GM23338 (cell line): ENCODE measurements at regions not wholly inside any gene's neighbourhood (a gene's known extent, or its start where the extent isn't known, plus 50 kb on each side); places are given as distances from the start of the nearest gene placed in this dataset.

Experiments used
- ATAC-seq: fragments of 200-7000 bp; cut with Tn5 transposase; 3 replicates; pipeline ENCODE4 v1.9.1; 2020
- DNase-seq: peaks from one replicate; pipeline ENCODE4 v3.0.0-alpha.2; 2015; ENCODE audit warnings: low spot score
- H2AFZ ChIP-seq: fragments of 200-600 bp; sonication (generic); 2 replicates; pipeline ENCODE4 v1.8.0; 2016; ENCODE audit warnings: antibody characterized with exemption, mild to moderate bottlenecking, moderate library complexity
- H3F3A ChIP-seq: fragments of 200-600 bp; sonication (generic); replicated peaks from 2 replicates; pipeline ENCODE4 v1.8.0; 2017; ENCODE audit warnings: antibody characterized with exemption, mixed run types, low read depth
- H3K27ac ChIP-seq: fragments of 200-600 bp; sonication (generic); 2 replicates; pipeline ENCODE4 v1.6.1; 2016; ENCODE audit warnings: low read depth
- H3K27me3 ChIP-seq: fragments of 200-600 bp; sonication (generic); 2 replicates; pipeline ENCODE4 v1.8.0; 2016; ENCODE audit warnings: mild to moderate bottlenecking, mixed run types, moderate library complexity; ENCODE audit not compliant: insufficient read depth
- H3K36me3 ChIP-seq: fragments of 200-600 bp; sonication (generic); 2 replicates; pipeline ENCODE4 v1.8.0; 2016; ENCODE audit warnings: mild to moderate bottlenecking; ENCODE audit not compliant: insufficient read depth
- H3K4me1 ChIP-seq: fragments of 200-600 bp; sonication (generic); 2 replicates; pipeline ENCODE4 v1.8.0; 2016; ENCODE audit warnings: mild to moderate bottlenecking, moderate library complexity; ENCODE audit not compliant: insufficient read depth
- H3K4me2 ChIP-seq: fragments of 200-600 bp; sonication (generic); 2 replicates; pipeline ENCODE4 v1.7.1; 2017; ENCODE audit warnings: mixed run types
- H3K4me3 ChIP-seq: fragments of 200-600 bp; sonication (generic); 2 replicates; pipeline ENCODE4 v1.6.1; 2016; ENCODE audit warnings: mixed run types
- H3K79me2 ChIP-seq: fragments of 200-600 bp; sonication (generic); replicated peaks from 2 replicates; pipeline ENCODE4 v1.8.0; 2017; ENCODE audit warnings: mild to moderate bottlenecking; ENCODE audit not compliant: insufficient read depth
- H3K9me2 ChIP-seq: fragments of 200-600 bp; sonication (generic); 2 replicates; pipeline ENCODE4 v1.8.0; 2017; ENCODE audit not compliant: insufficient read depth
- H4K20me1 ChIP-seq: fragments of 200-600 bp; sonication (generic); replicated peaks from 2 replicates; pipeline ENCODE4 v1.8.0; 2017; ENCODE audit warnings: mild to moderate bottlenecking; ENCODE audit not compliant: insufficient read depth
- H3K27ac Mint-ChIP-seq: 2 replicates; pipeline ENCODE4 v1.8.0; 2020; ENCODE audit warnings: inconsistent platforms, mild to moderate bottlenecking, moderate library complexity, mixed read lengths
- H3K27me3 Mint-ChIP-seq: 3 replicates; pipeline ENCODE4 v1.8.0; 2022; ENCODE audit warnings: low read depth, mild to moderate bottlenecking, moderate library complexity, mixed read lengths, inconsistent platforms; ENCODE audit not compliant: insufficient read depth, poor library complexity
- H3K36me3 Mint-ChIP-seq: 3 replicates; pipeline ENCODE4 v1.8.0; 2021; ENCODE audit warnings: low read depth, mild to moderate bottlenecking, inconsistent platforms, moderate library complexity, mixed read lengths
- H3K4me1 Mint-ChIP-seq: 3 replicates; pipeline ENCODE4 v1.8.0; 2020; ENCODE audit warnings: mild to moderate bottlenecking, inconsistent platforms, mixed read lengths
- H3K4me3 Mint-ChIP-seq: 3 replicates; pipeline ENCODE4 v1.8.0; 2021; ENCODE audit warnings: moderate library complexity, mild to moderate bottlenecking, inconsistent platforms, mixed read lengths
- H3K9me3 Mint-ChIP-seq: 3 replicates; pipeline ENCODE4 v1.8.0; 2020; ENCODE audit warnings: moderate library complexity, mild to moderate bottlenecking, inconsistent platforms, mixed read lengths
- CREB1 ChIP-seq: fragments of 250-450 bp; sonication (Bioruptor Pico); IDR thresholded peaks from 2 replicates; pipeline ENCODE4 v1.5.0; 2020; ENCODE audit warnings: low read depth, mild to moderate bottlenecking, moderate library complexity
- EZH2phosphoT487 ChIP-seq: fragments of 200-600 bp; sonication (generic); IDR thresholded peaks from one replicate; pipeline ENCODE4 v1.8.1; 2018; ENCODE audit warnings: antibody characterized with exemption; ENCODE audit not compliant: unreplicated experiment
- JUNB ChIP-seq: IDR thresholded peaks from one replicate; pipeline ENCODE4 v1.6.1; 2016; ENCODE audit warnings: antibody characterized with exemption; ENCODE audit not compliant: unreplicated experiment
- POLR2AphosphoS5 ChIP-seq: IDR thresholded peaks from 2 replicates; pipeline ENCODE4 v1.6.1; 2016; ENCODE audit warnings: antibody characterized with exemption, low read depth
- ZNF114 ChIP-seq: fragments of 250-450 bp; sonication (Bioruptor Pico); IDR thresholded peaks from 2 replicates; pipeline ENCODE4 v1.5.0; 2020; ENCODE audit warnings: mild to moderate bottlenecking, moderate library complexity
- ZNF331 ChIP-seq: fragments of 250-450 bp; sonication (Bioruptor Pico); IDR thresholded peaks from 2 replicates; pipeline ENCODE4 v1.5.0; 2020; ENCODE audit warnings: low read depth, mild to moderate bottlenecking, moderate library complexity
- TF ChIP-seq, protein P1 (sequence below): fragments of 250-450 bp; sonication (Bioruptor Pico); IDR thresholded peaks from 2 replicates; pipeline ENCODE4 v1.5.0; 2020; ENCODE audit warnings: mild to moderate bottlenecking, moderate library complexity
- TF ChIP-seq, protein P2 (sequence below), 2 experiments: fragments of 200-600 bp in 1 of 2; sonication (generic) in 1 of 2; conservative IDR thresholded peaks; 2 replicates each; pipeline versions ENCODE4 v1.5.1 to v1.6.1; 2016 to 2017; ENCODE audit warnings: antibody characterized with exemption in 2 of 2, low read depth in 2 of 2, mild to moderate bottlenecking in 2 of 2, moderate library complexity in 1 of 2

DNA sequence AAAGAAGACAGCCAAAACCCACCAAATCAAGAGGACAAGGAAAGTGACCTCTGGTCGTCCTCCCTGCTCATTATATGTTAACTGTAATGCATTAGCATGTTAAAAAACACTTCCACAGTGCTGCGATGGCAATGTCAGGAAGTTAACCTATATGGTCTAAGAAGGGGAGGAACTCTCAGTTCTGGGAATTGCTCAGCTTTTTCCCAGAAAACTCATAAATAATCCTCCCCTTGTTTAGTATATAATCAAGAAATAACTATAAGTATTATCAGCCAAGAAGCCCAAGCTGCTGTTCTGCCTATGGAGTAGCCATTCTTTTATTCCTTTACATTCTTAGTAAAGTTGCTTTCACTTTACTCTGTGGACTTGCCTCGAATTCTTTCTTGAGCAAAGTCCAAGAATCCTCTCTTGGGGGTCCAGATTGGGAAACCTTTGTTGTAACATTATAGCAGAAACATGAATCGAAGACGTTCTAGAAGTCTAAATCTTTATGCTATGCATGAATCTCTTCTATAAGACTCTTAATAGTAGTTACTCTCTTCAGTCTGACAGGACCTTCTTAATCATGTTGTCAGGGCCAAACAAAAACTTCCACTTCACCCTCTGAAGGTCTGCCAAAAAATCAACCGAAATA is 110.0 kb upstream of the VANGL1 start (continued):
- TF ChIP-seq, protein P1, sequence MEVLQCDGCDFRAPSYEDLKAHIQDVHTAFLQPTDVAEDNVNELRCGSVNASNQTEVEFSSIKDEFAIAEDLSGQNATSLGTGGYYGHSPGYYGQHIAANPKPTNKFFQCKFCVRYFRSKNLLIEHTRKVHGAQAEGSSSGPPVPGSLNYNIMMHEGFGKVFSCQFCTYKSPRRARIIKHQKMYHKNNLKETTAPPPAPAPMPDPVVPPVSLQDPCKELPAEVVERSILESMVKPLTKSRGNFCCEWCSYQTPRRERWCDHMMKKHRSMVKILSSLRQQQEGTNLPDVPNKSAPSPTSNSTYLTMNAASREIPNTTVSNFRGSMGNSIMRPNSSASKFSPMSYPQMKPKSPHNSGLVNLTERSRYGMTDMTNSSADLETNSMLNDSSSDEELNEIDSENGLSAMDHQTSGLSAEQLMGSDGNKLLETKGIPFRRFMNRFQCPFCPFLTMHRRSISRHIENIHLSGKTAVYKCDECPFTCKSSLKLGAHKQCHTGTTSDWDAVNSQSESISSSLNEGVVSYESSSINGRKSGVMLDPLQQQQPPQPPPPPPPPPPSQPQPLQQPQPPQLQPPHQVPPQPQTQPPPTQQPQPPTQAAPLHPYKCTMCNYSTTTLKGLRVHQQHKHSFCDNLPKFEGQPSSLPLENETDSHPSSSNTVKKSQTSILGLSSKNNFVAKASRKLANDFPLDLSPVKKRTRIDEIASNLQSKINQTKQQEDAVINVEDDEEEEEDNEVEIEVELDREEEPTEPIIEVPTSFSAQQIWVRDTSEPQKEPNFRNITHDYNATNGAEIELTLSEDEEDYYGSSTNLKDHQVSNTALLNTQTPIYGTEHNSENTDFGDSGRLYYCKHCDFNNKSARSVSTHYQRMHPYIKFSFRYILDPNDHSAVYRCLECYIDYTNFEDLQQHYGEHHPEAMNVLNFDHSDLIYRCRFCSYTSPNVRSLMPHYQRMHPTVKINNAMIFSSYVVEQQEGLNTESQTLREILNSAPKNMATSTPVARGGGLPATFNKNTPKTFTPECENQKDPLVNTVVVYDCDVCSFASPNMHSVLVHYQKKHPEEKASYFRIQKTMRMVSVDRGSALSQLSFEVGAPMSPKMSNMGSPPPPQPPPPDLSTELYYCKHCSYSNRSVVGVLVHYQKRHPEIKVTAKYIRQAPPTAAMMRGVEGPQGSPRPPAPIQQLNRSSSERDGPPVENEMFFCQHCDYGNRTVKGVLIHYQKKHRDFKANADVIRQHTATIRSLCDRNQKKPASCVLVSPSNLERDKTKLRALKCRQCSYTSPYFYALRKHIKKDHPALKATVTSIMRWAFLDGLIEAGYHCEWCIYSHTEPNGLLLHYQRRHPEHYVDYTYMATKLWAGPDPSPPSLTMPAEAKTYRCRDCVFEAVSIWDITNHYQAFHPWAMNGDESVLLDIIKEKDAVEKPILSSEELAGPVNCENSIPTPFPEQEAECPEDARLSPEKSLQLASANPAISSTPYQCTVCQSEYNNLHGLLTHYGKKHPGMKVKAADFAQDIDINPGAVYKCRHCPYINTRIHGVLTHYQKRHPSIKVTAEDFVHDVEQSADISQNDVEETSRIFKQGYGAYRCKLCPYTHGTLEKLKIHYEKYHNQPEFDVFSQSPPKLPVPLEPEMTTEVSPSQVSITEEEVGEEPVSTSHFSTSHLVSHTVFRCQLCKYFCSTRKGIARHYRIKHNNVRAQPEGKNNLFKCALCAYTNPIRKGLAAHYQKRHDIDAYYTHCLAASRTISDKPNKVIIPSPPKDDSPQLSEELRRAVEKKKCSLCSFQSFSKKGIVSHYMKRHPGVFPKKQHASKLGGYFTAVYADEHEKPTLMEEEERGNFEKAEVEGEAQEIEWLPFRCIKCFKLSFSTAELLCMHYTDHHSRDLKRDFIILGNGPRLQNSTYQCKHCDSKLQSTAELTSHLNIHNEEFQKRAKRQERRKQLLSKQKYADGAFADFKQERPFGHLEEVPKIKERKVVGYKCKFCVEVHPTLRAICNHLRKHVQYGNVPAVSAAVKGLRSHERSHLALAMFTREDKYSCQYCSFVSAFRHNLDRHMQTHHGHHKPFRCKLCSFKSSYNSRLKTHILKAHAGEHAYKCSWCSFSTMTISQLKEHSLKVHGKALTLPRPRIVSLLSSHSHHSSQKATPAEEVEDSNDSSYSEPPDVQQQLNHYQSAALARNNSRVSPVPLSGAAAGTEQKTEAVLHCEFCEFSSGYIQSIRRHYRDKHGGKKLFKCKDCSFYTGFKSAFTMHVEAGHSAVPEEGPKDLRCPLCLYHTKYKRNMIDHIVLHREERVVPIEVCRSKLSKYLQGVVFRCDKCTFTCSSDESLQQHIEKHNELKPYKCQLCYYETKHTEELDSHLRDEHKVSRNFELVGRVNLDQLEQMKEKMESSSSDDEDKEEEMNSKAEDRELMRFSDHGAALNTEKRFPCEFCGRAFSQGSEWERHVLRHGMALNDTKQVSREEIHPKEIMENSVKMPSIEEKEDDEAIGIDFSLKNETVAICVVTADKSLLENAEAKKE (CRISPR knock-in tag) = no peak

DNA sequence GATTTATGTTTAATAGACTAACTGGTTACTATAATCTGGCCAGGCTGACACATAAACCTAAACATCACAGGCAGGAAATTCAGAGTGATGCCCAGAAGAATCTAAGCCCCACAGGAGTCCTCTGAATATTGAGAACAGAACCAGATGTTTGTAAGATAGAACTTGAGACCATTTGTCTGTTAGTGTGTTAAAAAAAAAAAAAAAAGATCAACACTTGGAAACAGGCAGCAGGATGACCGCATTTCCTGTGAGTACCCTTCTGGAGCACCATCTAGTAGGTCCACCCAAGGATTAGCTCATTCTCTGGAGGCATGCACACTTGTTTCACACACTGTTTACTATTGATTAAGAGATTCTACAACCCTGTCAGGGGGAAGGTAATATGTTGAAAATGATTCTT is 111.4 kb upstream of the VANGL1 start:
- no peaks in the 10 kb centered on the region for H3K27me3 Mint-ChIP-seq
- H3F3A ChIP-seq = no peaks in the 10 kb centered on the region
- no peak overlapping the region for H2AFZ ChIP-seq
- H3K27me3 ChIP-seq = no peaks in the 10 kb centered on the region
- H3K79me2 ChIP-seq = no peaks in the 10 kb centered on the region
- H3K27ac ChIP-seq = no peak overlapping the region
- H3K4me3 Mint-ChIP-seq = no peak overlapping the region
- no peaks in the 10 kb centered on the region for H4K20me1 ChIP-seq
- H3K27ac Mint-ChIP-seq = no peak overlapping the region
- no peak overlapping the region for H3K4me3 ChIP-seq
- H3K36me3 Mint-ChIP-seq = no peaks in the 10 kb centered on the region
- no peak overlapping the region for H3K4me2 ChIP-seq
- no peak for DNase-seq
- H3K36me3 ChIP-seq = no peaks in the 10 kb centered on the region
- H3K9me3 Mint-ChIP-seq = no peaks in the 10 kb centered on the region
- peaks cover 32% of the 10 kb centered on the region for H3K4me1 ChIP-seq
- no peak for ATAC-seq
- peaks cover 47% of the 10 kb centered on the region for H3K4me1 Mint-ChIP-seq
- no peaks in the 10 kb centered on the region for H3K9me2 ChIP-seq
- TF ChIP-seq CREB1 (CRISPR knock-in tag) (no peak), EZH2phosphoT487 (no peak), ZNF114 (CRISPR knock-in tag) (no peak), ZNF331 (CRISPR knock-in tag) (no peak), POLR2AphosphoS5 (no peak), JUNB (no peak)
- TF ChIP-seq, protein P2, sequence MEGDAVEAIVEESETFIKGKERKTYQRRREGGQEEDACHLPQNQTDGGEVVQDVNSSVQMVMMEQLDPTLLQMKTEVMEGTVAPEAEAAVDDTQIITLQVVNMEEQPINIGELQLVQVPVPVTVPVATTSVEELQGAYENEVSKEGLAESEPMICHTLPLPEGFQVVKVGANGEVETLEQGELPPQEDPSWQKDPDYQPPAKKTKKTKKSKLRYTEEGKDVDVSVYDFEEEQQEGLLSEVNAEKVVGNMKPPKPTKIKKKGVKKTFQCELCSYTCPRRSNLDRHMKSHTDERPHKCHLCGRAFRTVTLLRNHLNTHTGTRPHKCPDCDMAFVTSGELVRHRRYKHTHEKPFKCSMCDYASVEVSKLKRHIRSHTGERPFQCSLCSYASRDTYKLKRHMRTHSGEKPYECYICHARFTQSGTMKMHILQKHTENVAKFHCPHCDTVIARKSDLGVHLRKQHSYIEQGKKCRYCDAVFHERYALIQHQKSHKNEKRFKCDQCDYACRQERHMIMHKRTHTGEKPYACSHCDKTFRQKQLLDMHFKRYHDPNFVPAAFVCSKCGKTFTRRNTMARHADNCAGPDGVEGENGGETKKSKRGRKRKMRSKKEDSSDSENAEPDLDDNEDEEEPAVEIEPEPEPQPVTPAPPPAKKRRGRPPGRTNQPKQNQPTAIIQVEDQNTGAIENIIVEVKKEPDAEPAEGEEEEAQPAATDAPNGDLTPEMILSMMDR (conservative IDR thresholded peaks at IDR 0.05; ENCODE audit: low read depth in 2 of 2) = no peak
- TF ChIP-seq, protein P1 (CRISPR knock-in tag) = no peak
